WTC11 (cell line): ENCODE measurements at regions not wholly inside any gene's neighbourhood (a gene's known extent, or its start where the extent isn't known, plus 50 kb on each side); places are given as distances from the start of the nearest gene placed in this dataset.

Experiments used
- ATAC-seq: fragments of 200-7000 bp; cut with Tn5 transposase; 2 replicates; pipeline ENCODE4 v1.10.0; 2021; ENCODE audit warnings: mild to moderate bottlenecking, moderate library complexity
- CTCF ChIA-PET: fragments of 300-600 bp; sonication (Branson Sonifier 250); formaldehyde crosslinking; loops from one replicate; lab custom pipeline; 2021; ENCODE audit warnings: antibody characterized with exemption; lab: Charles Lee
- POLR2A ChIA-PET: fragments of 350-600 bp; sonication (Branson Sonifier 250); formaldehyde crosslinking; loops from one replicate; lab custom pipeline; 2021; ENCODE audit warnings: antibody characterized with exemption; lab: Charles Lee
- DNase-seq: peaks from one replicate; pipeline ENCODE4 v3.0.0; 2021; ENCODE audit warnings: low spot score
- H3K27ac Mint-ChIP-seq: 2 replicates; pipeline ENCODE4 v1.8.0; 2021; ENCODE audit warnings: mixed read lengths
- H3K27me3 Mint-ChIP-seq: 2 replicates; pipeline ENCODE4 v1.8.0; 2021; ENCODE audit warnings: low read depth, mild to moderate bottlenecking, moderate library complexity, mixed read lengths
- H3K36me3 Mint-ChIP-seq: 2 replicates; pipeline ENCODE4 v1.8.0; 2021; ENCODE audit warnings: mixed read lengths
- H3K4me1 Mint-ChIP-seq: 2 replicates; pipeline ENCODE4 v1.8.0; 2022; ENCODE audit warnings: mixed read lengths
- H3K4me3 Mint-ChIP-seq: 2 replicates; pipeline ENCODE4 v1.8.0; 2021; ENCODE audit warnings: mild to moderate bottlenecking, moderate library complexity, mixed read lengths
- H3K9me3 Mint-ChIP-seq: 2 replicates; pipeline ENCODE4 v1.8.0; 2021; ENCODE audit warnings: mixed read lengths
- CREB1 ChIP-seq: sonication (generic); formaldehyde crosslinking; IDR thresholded peaks from 2 replicates; pipeline ENCODE4 v1.8.0; 2023; ENCODE audit warnings: mild to moderate bottlenecking, missing genetic modification reagents
- EMX1 ChIP-seq: fragments of 250-450 bp; sonication (Bioruptor Pico); IDR thresholded peaks from 2 replicates; pipeline ENCODE4 v1.8.0; 2021; ENCODE audit warnings: mild to moderate bottlenecking
- ESRRA ChIP-seq: sonication (generic); formaldehyde crosslinking; IDR thresholded peaks from 2 replicates; pipeline ENCODE4 v1.8.1; 2022; ENCODE audit warnings: mild to moderate bottlenecking, missing genetic modification reagents, borderline replicate concordance
- FOXK1 ChIP-seq: sonication (generic); formaldehyde crosslinking; IDR thresholded peaks from 2 replicates; pipeline ENCODE4 v1.8.0; 2022; ENCODE audit warnings: mild to moderate bottlenecking, moderate library complexity, missing genetic modification reagents
- FOXP1 ChIP-seq: sonication (generic); formaldehyde crosslinking; IDR thresholded peaks from 2 replicates; pipeline ENCODE4 v1.8.0; 2022; ENCODE audit warnings: missing genetic modification reagents, mild to moderate bottlenecking, moderate library complexity, borderline replicate concordance
- JAZF1 ChIP-seq: fragments of 250-450 bp; sonication (Bioruptor Pico); IDR thresholded peaks from 2 replicates; pipeline ENCODE4 v1.9.0; 2021; ENCODE audit warnings: moderate library complexity, mild to moderate bottlenecking, inconsistent platforms
- NR1H2 ChIP-seq: sonication (generic); formaldehyde crosslinking; IDR thresholded peaks from 2 replicates; pipeline ENCODE4 v1.9.0; 2021; ENCODE audit warnings: mild to moderate bottlenecking, moderate library complexity, missing genetic modification reagents
- NR3C1 ChIP-seq: sonication (generic); formaldehyde crosslinking; conservative IDR thresholded peaks from 2 replicates; pipeline ENCODE4 v1.8.1; 2023; ENCODE audit warnings: low read depth, mild to moderate bottlenecking, missing genetic modification reagents
- OVOL2 ChIP-seq: fragments of 250-450 bp; sonication (Bioruptor Pico); IDR thresholded peaks from 2 replicates; pipeline ENCODE4 v1.9.0; 2021; ENCODE audit warnings: mild to moderate bottlenecking, borderline replicate concordance
- SMAD4 ChIP-seq: sonication (generic); formaldehyde crosslinking; IDR thresholded peaks from 2 replicates; pipeline ENCODE4 v1.8.0; 2022; ENCODE audit warnings: mild to moderate bottlenecking, missing genetic modification reagents
- SOX15 ChIP-seq: fragments of 250-450 bp; sonication (Bioruptor Pico); IDR thresholded peaks from 2 replicates; pipeline ENCODE4 v1.9.0; 2021; ENCODE audit warnings: mild to moderate bottlenecking
- TEAD4 ChIP-seq: sonication (generic); formaldehyde crosslinking; IDR thresholded peaks from 2 replicates; pipeline ENCODE4 v1.8.0; 2022; ENCODE audit warnings: mild to moderate bottlenecking, missing genetic modification reagents
- TP53 ChIP-seq: sonication (generic); formaldehyde crosslinking; IDR thresholded peaks from 2 replicates; pipeline ENCODE4 v1.8.1; 2023; ENCODE audit warnings: mild to moderate bottlenecking, missing genetic modification reagents
- ZNF121 ChIP-seq: sonication (generic); formaldehyde crosslinking; IDR thresholded peaks from 2 replicates; pipeline ENCODE4 v1.8.0; 2023; ENCODE audit warnings: missing genetic modification reagents
- ZNF263 ChIP-seq: sonication (generic); formaldehyde crosslinking; IDR thresholded peaks from 2 replicates; pipeline ENCODE4 v1.8.1; 2022; ENCODE audit warnings: low read depth, mild to moderate bottlenecking, moderate library complexity, missing genetic modification reagents
- ZNF416 ChIP-seq: fragments of 250-450 bp; sonication (Bioruptor Pico); IDR thresholded peaks from 2 replicates; pipeline ENCODE4 v1.9.0; 2021; ENCODE audit warnings: mild to moderate bottlenecking, inconsistent platforms
- ZNF671 ChIP-seq: fragments of 250-450 bp; sonication (Bioruptor Pico); IDR thresholded peaks from 2 replicates; pipeline ENCODE4 v1.8.0; 2021; ENCODE audit warnings: mild to moderate bottlenecking
- TF ChIP-seq, protein P1 (sequence below): fragments of 250-450 bp; sonication (Bioruptor Pico); conservative IDR thresholded peaks from 2 replicates; pipeline ENCODE4 v1.9.0; 2021; ENCODE audit warnings: mild to moderate bottlenecking
- TF ChIP-seq, protein P2 (sequence below): fragments of 250-450 bp; sonication (Bioruptor Pico); IDR thresholded peaks from 2 replicates; pipeline ENCODE4 v1.9.0; 2021; ENCODE audit warnings: mild to moderate bottlenecking
- TF ChIP-seq, protein P3 (sequence below): sonication (generic); formaldehyde crosslinking; IDR thresholded peaks from 2 replicates; pipeline ENCODE4 v1.8.0; 2022; ENCODE audit warnings: missing genetic modification reagents
- TF ChIP-seq, protein P4 (sequence below): fragments of 250-450 bp; sonication (Bioruptor Pico); IDR thresholded peaks from 2 replicates; pipeline ENCODE4 v2.1.2; 2022; ENCODE audit warnings: mild to moderate bottlenecking, moderate library complexity
- TF ChIP-seq, protein P5 (sequence below): fragments of 200-600 bp; IDR thresholded peaks from 2 replicates; pipeline ENCODE4 v1.8.0; 2022; ENCODE audit warnings: antibody characterized with exemption

DNA sequence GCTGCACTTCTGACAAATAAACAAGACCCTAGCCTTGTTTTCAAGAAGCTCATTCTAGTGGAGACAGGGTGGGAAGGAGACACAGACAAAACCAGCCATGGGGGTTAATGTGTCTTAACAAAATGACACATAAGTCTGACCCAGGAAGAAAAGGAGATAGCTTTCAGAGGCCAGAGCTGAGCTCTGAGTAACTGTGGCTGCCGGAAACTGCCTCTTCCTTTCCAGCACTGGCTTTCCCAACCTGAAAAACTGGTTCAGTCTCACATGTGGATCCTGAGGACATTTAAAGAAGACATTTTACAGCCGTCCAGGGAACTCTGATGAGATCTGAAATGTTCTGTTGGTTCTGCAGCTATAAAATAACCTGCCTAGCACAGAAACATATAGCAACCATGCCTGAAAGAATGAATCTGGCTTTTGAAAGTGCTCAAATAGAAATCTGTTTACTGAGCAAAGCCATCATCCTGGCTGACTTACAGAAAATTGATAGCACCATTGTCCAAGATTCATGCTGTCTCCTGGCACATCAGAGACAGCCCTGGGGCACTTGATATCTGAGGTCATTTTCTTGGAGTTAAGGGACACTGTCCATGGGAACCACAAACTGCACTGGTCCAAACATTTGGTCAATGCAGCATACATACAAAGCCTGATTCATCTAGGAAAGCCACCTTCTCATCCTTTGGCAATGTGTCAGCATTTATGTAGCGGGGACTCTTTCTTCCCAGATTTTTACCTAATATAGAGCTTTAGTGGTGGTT lies 83.2 kb upstream of the PAX1 start:
- Mint-ChIP-seq H3K9me3 (peaks cover 11% of the 10 kb centered on the region), H3K36me3 (no peaks in the 10 kb centered on the region)
- CTCF ChIA-PET = interaction anchor here (1.1 to 1.9 kb wide), 6 partner anchors 8 to 784 kb away, joined by 3 to 6 read pairs (median 5); no protein-coding TSS in a partner anchor
- TF ChIP-seq ZNF263 (CRISPR knock-in tag) (no peak), ZNF416 (CRISPR knock-in tag) (no peak), FOXP1 (CRISPR knock-in tag) (no peak), CREB1 (CRISPR knock-in tag) (no peak), SMAD4 (CRISPR knock-in tag) (no peak), SOX15 (CRISPR knock-in tag) (no peak), OVOL2 (CRISPR knock-in tag) (no peak), TEAD4 (CRISPR knock-in tag) (no peak), JAZF1 (CRISPR knock-in tag) (no peak)
- TF ChIP-seq, protein P1, sequence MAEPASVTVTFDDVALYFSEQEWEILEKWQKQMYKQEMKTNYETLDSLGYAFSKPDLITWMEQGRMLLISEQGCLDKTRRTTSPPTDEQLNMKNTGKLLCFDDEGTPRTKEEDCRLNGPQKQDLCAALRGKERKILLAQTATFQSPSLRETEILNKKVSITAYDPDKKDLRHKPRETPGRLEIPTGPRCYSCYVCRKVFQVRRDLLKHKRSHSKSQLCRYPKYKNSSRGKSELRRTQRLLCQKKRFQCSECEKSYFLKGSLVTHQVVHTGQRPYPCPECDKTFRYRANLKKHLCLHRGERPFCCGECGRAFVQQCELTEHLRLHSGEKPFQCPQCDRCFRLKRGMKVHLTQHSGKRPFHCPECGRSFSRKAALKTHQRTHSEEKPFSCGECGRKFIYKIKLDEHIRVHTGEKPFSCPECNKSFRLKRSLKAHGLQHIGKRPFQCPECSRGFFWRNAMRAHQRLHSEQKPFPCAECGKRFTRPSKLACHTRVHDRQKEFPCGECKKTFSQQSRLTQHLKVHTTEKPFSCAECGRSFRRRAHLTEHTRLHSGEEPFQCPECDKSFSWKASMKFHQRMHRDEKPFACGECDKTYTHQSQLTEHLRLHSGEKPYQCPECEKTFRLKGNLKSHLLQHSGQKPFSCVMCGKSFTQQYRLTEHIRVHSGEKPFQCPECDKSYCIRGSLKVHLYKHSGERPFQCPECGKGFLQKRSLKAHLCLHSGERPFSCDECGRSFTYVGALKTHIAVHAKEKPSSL (CRISPR knock-in tag) = no peak
- TF ChIP-seq, protein P2, sequence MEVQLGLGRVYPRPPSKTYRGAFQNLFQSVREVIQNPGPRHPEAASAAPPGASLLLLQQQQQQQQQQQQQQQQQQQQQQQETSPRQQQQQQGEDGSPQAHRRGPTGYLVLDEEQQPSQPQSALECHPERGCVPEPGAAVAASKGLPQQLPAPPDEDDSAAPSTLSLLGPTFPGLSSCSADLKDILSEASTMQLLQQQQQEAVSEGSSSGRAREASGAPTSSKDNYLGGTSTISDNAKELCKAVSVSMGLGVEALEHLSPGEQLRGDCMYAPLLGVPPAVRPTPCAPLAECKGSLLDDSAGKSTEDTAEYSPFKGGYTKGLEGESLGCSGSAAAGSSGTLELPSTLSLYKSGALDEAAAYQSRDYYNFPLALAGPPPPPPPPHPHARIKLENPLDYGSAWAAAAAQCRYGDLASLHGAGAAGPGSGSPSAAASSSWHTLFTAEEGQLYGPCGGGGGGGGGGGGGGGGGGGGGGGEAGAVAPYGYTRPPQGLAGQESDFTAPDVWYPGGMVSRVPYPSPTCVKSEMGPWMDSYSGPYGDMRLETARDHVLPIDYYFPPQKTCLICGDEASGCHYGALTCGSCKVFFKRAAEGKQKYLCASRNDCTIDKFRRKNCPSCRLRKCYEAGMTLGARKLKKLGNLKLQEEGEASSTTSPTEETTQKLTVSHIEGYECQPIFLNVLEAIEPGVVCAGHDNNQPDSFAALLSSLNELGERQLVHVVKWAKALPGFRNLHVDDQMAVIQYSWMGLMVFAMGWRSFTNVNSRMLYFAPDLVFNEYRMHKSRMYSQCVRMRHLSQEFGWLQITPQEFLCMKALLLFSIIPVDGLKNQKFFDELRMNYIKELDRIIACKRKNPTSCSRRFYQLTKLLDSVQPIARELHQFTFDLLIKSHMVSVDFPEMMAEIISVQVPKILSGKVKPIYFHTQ (CRISPR knock-in tag) = no peak
- TF ChIP-seq, all 79 proteins: peak for 0
- Mint-ChIP-seq H3K4me1 (peaks cover 5% of the 10 kb centered on the region; the same call in 1 of the 2 replicates), H3K4me3 (no peak overlapping the region), H3K27ac (no peak overlapping the region), H3K27me3 (peaks cover 7% of the 10 kb centered on the region)
- ATAC-seq (no peak), DNase-seq (no peak)
- POLR2A ChIA-PET = interaction anchor here (0.5 kb wide), 1 partner anchor 170 kb away, joined by 6 read pairs; no protein-coding TSS in a partner anchor

DNA sequence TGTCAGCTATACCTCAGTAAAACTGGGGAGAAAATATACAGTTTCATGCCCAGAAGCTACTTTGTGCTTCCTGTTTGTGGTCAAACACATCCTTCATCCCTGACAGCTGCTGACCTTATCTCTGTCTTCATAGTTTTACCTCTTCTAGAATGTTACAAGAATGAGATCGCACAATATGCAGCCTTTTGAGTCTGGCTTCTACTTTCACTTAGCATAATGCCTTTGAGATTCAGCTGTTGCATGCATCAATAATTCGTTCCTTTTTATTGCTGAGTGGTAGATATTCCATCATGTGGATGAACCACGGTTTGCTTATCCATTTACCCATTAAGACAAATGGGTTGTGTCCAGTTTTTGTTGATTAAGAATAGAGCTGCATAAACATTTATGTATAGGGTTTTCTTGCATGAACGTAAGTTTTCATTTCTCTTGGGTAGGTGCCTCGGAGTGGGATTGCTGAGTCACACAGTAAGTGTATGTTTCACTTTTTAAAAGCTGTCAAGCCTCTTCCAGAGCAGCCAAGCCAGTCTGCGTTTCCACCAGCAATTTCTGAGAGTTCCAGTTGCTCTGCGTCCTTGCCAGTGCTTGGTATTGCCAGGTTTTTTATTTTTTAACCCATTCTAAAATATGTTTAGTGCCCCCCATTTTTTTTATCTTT lies 86.6 kb upstream of the PAX1 start:
- TF ChIP-seq, protein P3, sequence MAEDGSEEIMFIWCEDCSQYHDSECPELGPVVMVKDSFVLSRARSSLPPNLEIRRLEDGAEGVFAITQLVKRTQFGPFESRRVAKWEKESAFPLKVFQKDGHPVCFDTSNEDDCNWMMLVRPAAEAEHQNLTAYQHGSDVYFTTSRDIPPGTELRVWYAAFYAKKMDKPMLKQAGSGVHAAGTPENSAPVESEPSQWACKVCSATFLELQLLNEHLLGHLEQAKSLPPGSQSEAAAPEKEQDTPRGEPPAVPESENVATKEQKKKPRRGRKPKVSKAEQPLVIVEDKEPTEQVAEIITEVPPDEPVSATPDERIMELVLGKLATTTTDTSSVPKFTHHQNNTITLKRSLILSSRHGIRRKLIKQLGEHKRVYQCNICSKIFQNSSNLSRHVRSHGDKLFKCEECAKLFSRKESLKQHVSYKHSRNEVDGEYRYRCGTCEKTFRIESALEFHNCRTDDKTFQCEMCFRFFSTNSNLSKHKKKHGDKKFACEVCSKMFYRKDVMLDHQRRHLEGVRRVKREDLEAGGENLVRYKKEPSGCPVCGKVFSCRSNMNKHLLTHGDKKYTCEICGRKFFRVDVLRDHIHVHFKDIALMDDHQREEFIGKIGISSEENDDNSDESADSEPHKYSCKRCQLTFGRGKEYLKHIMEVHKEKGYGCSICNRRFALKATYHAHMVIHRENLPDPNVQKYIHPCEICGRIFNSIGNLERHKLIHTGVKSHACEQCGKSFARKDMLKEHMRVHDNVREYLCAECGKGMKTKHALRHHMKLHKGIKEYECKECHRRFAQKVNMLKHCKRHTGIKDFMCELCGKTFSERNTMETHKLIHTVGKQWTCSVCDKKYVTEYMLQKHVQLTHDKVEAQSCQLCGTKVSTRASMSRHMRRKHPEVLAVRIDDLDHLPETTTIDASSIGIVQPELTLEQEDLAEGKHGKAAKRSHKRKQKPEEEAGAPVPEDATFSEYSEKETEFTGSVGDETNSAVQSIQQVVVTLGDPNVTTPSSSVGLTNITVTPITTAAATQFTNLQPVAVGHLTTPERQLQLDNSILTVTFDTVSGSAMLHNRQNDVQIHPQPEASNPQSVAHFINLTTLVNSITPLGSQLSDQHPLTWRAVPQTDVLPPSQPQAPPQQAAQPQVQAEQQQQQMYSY = no peak
- no peak for TF ChIP-seq ESRRA (CRISPR knock-in tag)
- no peak for TF ChIP-seq NR1H2
- TF ChIP-seq NR3C1 (CRISPR knock-in tag) = no peak
- TF ChIP-seq ZNF121 (CRISPR knock-in tag) = no peak
- TF ChIP-seq, protein P4, sequence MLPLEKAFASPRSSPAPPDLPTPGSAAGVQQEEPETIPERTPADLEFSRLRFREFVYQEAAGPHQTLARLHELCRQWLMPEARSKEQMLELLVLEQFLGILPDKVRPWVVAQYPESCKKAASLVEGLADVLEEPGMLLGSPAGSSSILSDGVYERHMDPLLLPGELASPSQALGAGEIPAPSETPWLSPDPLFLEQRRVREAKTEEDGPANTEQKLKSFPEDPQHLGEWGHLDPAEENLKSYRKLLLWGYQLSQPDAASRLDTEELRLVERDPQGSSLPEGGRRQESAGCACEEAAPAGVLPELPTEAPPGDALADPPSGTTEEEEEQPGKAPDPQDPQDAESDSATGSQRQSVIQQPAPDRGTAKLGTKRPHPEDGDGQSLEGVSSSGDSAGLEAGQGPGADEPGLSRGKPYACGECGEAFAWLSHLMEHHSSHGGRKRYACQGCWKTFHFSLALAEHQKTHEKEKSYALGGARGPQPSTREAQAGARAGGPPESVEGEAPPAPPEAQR (CRISPR knock-in tag) = no peak
- TF ChIP-seq, protein P5, sequence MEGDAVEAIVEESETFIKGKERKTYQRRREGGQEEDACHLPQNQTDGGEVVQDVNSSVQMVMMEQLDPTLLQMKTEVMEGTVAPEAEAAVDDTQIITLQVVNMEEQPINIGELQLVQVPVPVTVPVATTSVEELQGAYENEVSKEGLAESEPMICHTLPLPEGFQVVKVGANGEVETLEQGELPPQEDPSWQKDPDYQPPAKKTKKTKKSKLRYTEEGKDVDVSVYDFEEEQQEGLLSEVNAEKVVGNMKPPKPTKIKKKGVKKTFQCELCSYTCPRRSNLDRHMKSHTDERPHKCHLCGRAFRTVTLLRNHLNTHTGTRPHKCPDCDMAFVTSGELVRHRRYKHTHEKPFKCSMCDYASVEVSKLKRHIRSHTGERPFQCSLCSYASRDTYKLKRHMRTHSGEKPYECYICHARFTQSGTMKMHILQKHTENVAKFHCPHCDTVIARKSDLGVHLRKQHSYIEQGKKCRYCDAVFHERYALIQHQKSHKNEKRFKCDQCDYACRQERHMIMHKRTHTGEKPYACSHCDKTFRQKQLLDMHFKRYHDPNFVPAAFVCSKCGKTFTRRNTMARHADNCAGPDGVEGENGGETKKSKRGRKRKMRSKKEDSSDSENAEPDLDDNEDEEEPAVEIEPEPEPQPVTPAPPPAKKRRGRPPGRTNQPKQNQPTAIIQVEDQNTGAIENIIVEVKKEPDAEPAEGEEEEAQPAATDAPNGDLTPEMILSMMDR = no peak
- TF ChIP-seq TP53 = no peak
- TF ChIP-seq ZNF671 (CRISPR knock-in tag) = no peak
- TF ChIP-seq FOXK1 = no peak
- TF ChIP-seq EMX1 (CRISPR knock-in tag) = no peak
- POLR2A ChIA-PET = no interaction called here
- Mint-ChIP-seq H3K9me3 (no peaks in the 10 kb centered on the region), H3K27me3 (peaks cover 17% of the 10 kb centered on the region), H3K36me3 (no peaks in the 10 kb centered on the region), H3K27ac (no peak overlapping the region), H3K4me3 (no peak overlapping the region), H3K4me1 (peaks cover 9% of the 10 kb centered on the region)
- CTCF ChIA-PET = no interaction called here
- ATAC-seq = no peak
- DNase-seq = no peak
